ENCODE measurements at regions not wholly inside any gene's neighbourhood (a gene's known extent, or its start where the extent isn't known, plus 50 kb on each side); places are given as distances from the start of the nearest gene placed in this dataset.

GRCh38 chr6:168163096-168163731, 84.2 kb upstream of the FRMD1 start:
- Mint-ChIP-seq H3K36me3 (peaks cover 14% of the 10 kb centered on the region), H3K4me1 (peaks cover 34% of the 10 kb centered on the region), H3K9me3 (peaks cover 13% of the 10 kb centered on the region), H3K27me3 (ENCODE audit: low read depth) (no peaks in the 10 kb centered on the region), H3K27ac (no peak overlapping the region), H3K4me3 (no peak overlapping the region)
- CTCF ChIA-PET, result interaction anchor here (1.7 kb wide), 1 partner anchor 30 kb away, joined by 7 read pairs; no protein-coding TSS in a partner anchor
- POLR2A ChIA-PET, result no interaction called here
- ATAC-seq (no peak), DNase-seq (ENCODE audit: low spot score) (no peak)
- no peak for TF ChIP-seq ZNF396 (CRISPR knock-in tag; IDR thresholded peaks at IDR 0.05; ENCODE audit: borderline replicate concordance)
- no peak for TF ChIP-seq GRHL2 (CRISPR knock-in tag; IDR thresholded peaks at IDR 0.05; ENCODE audit: insufficient replicate concordance, severe bottlenecking)
- no peak for TF ChIP-seq NFATC4 (CRISPR knock-in tag; IDR thresholded peaks at IDR 0.05)
- no peak for TF ChIP-seq FOXK1 (CRISPR knock-in tag; IDR thresholded peaks at IDR 0.05)
- TF ChIP-seq NFYB (CRISPR knock-in tag; conservative IDR thresholded peaks at IDR 0.05; ENCODE audit: low read depth), result no peak

DNA sequence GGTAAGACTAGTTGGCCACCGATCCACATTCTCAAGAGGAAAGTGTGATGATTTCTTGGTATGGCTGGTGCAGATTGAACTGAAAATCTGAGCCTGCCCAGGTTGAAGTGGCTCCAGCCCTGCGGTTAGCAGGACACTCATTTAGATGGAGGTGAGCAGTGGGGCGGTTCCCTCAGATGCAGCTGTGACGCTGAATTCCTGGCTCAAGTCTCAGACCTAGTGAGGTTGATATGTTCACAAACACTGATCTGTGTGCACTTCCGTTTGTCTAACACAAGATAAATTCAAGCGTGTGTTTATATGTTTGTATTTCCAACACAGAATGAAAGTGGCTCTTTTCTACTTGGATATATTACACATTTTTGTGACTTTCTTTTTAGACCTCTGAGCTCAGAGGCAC, 83.4 kb upstream of the FRMD1 start:
- Mint-ChIP-seq H3K4me1 (peaks cover 34% of the 10 kb centered on the region), H3K27me3 (ENCODE audit: low read depth) (no peaks in the 10 kb centered on the region), H3K27ac (no peak overlapping the region), H3K9me3 (peaks cover 5% of the 10 kb centered on the region; the same call in 1 of the 2 replicates), H3K4me3 (no peak overlapping the region), H3K36me3 (peaks cover 5% of the 10 kb centered on the region)
- ChIA-PET CTCF (no interaction called here), POLR2A (no interaction called here)
- no peak for DNase-seq (ENCODE audit: low spot score)
- no peak for ATAC-seq
- TF ChIP-seq, protein P1, sequence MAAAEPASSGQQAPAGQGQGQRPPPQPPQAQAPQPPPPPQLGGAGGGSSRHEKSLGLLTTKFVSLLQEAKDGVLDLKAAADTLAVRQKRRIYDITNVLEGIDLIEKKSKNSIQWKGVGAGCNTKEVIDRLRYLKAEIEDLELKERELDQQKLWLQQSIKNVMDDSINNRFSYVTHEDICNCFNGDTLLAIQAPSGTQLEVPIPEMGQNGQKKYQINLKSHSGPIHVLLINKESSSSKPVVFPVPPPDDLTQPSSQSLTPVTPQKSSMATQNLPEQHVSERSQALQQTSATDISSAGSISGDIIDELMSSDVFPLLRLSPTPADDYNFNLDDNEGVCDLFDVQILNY (CRISPR knock-in tag; IDR thresholded peaks at IDR 0.05), result no peak
- TF ChIP-seq, protein P2, sequence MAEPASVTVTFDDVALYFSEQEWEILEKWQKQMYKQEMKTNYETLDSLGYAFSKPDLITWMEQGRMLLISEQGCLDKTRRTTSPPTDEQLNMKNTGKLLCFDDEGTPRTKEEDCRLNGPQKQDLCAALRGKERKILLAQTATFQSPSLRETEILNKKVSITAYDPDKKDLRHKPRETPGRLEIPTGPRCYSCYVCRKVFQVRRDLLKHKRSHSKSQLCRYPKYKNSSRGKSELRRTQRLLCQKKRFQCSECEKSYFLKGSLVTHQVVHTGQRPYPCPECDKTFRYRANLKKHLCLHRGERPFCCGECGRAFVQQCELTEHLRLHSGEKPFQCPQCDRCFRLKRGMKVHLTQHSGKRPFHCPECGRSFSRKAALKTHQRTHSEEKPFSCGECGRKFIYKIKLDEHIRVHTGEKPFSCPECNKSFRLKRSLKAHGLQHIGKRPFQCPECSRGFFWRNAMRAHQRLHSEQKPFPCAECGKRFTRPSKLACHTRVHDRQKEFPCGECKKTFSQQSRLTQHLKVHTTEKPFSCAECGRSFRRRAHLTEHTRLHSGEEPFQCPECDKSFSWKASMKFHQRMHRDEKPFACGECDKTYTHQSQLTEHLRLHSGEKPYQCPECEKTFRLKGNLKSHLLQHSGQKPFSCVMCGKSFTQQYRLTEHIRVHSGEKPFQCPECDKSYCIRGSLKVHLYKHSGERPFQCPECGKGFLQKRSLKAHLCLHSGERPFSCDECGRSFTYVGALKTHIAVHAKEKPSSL (CRISPR knock-in tag; conservative IDR thresholded peaks at IDR 0.05), result no peak
- TF ChIP-seq ZNF671 (CRISPR knock-in tag; IDR thresholded peaks at IDR 0.05) (no peak), ZNF138 (CRISPR knock-in tag; conservative IDR thresholded peaks at IDR 0.05) (no peak), ETV6 (CRISPR knock-in tag; IDR thresholded peaks at IDR 0.05) (no peak), SP1 (CRISPR knock-in tag; conservative IDR thresholded peaks at IDR 0.05) (no peak), CREM (CRISPR knock-in tag; IDR thresholded peaks at IDR 0.05) (no peak), ATF2 (CRISPR knock-in tag; IDR thresholded peaks at IDR 0.05; ENCODE audit: borderline replicate concordance, low read depth) (no peak), ZNF416 (CRISPR knock-in tag; IDR thresholded peaks at IDR 0.05) (no peak), ZNF219 (CRISPR knock-in tag; IDR thresholded peaks at IDR 0.05; ENCODE audit: borderline replicate concordance) (no peak), ZBTB43 (CRISPR knock-in tag; IDR thresholded peaks at IDR 0.05) (no peak), ZNF532 (CRISPR knock-in tag; IDR thresholded peaks at IDR 0.05; ENCODE audit: borderline replicate concordance) (no peak), ESRRA (CRISPR knock-in tag; IDR thresholded peaks at IDR 0.05; ENCODE audit: borderline replicate concordance) (no peak), ZNF121 (CRISPR knock-in tag; IDR thresholded peaks at IDR 0.05) (no peak), ZBTB21 (CRISPR knock-in tag; IDR thresholded peaks at IDR 0.05; ENCODE audit: borderline replicate concordance) (no peak), TCF7 (CRISPR knock-in tag; IDR thresholded peaks at IDR 0.05; ENCODE audit: low read depth) (no peak), GTF2I (CRISPR knock-in tag; conservative IDR thresholded peaks at IDR 0.05) (no peak)
- TF ChIP-seq, protein P3, sequence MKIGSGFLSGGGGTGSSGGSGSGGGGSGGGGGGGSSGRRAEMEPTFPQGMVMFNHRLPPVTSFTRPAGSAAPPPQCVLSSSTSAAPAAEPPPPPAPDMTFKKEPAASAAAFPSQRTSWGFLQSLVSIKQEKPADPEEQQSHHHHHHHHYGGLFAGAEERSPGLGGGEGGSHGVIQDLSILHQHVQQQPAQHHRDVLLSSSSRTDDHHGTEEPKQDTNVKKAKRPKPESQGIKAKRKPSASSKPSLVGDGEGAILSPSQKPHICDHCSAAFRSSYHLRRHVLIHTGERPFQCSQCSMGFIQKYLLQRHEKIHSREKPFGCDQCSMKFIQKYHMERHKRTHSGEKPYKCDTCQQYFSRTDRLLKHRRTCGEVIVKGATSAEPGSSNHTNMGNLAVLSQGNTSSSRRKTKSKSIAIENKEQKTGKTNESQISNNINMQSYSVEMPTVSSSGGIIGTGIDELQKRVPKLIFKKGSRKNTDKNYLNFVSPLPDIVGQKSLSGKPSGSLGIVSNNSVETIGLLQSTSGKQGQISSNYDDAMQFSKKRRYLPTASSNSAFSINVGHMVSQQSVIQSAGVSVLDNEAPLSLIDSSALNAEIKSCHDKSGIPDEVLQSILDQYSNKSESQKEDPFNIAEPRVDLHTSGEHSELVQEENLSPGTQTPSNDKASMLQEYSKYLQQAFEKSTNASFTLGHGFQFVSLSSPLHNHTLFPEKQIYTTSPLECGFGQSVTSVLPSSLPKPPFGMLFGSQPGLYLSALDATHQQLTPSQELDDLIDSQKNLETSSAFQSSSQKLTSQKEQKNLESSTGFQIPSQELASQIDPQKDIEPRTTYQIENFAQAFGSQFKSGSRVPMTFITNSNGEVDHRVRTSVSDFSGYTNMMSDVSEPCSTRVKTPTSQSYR (CRISPR knock-in tag; IDR thresholded peaks at IDR 0.05), result no peak
